GM23248 (cell line): ENCODE measurements at regions not wholly inside any gene's neighbourhood (a gene's known extent, or its start where the extent isn't known, plus 50 kb on each side); places are given as distances from the start of the nearest gene placed in this dataset.

ENCODE experiments used
- DNase-seq: peaks from one replicate; pipeline ENCODE4 v3.0.0-alpha.2; 2015
- H2AFZ ChIP-seq: fragments of 200-600 bp; sonication (generic); 2 replicates; pipeline ENCODE4 v1.6.1; 2016; ENCODE audit warnings: antibody characterized with exemption
- H3F3A ChIP-seq: fragments of 200-600 bp; sonication (generic); 2 replicates; pipeline ENCODE4 v1.6.1; 2016; ENCODE audit warnings: mild to moderate bottlenecking, antibody characterized with exemption, mixed run types; ENCODE audit not compliant: insufficient read depth
- H3K27ac ChIP-seq: fragments of 200-600 bp; sonication (generic); 2 replicates; pipeline ENCODE4 v1.5.1; 2016; ENCODE audit warnings: mild to moderate bottlenecking
- H3K27me3 ChIP-seq: fragments of 200-600 bp; sonication (generic); replicated peaks from 2 replicates; pipeline ENCODE4 v1.6.1; 2016; ENCODE audit warnings: mild to moderate bottlenecking; ENCODE audit not compliant: insufficient read depth
- H3K36me3 ChIP-seq: fragments of 200-600 bp; sonication (generic); 2 replicates; pipeline ENCODE4 v1.6.1; 2016; ENCODE audit warnings: low read depth, mild to moderate bottlenecking
- H3K4me1 ChIP-seq: fragments of 200-600 bp; sonication (generic); 2 replicates; pipeline ENCODE4 v1.6.1; 2016; ENCODE audit warnings: mild to moderate bottlenecking; ENCODE audit not compliant: insufficient read depth
- H3K4me2 ChIP-seq: fragments of 200-600 bp; sonication (generic); one replicate; pipeline ENCODE4 v1.6.1; 2016; ENCODE audit warnings: mild to moderate bottlenecking; ENCODE audit not compliant: unreplicated experiment
- H3K4me3 ChIP-seq: fragments of 200-600 bp; sonication (generic); 2 replicates; pipeline ENCODE4 v1.5.1; 2016; ENCODE audit warnings: mild to moderate bottlenecking
- H3K79me2 ChIP-seq: fragments of 200-600 bp; sonication (generic); 2 replicates; pipeline ENCODE4 v1.6.1; 2016; ENCODE audit warnings: mild to moderate bottlenecking; ENCODE audit not compliant: insufficient read depth
- H3K9ac ChIP-seq: fragments of 200-600 bp; sonication (generic); 2 replicates; pipeline ENCODE4 v1.6.1; 2016; ENCODE audit warnings: mild to moderate bottlenecking
- H3K9me2 ChIP-seq: fragments of 200-600 bp; sonication (generic); 2 replicates; pipeline ENCODE4 v1.6.1; 2016; ENCODE audit warnings: mixed run types, mild to moderate bottlenecking, moderate library complexity; ENCODE audit not compliant: insufficient read depth
- H3K9me3 ChIP-seq: fragments of 200-600 bp; sonication (generic); one replicate; pipeline ENCODE4 v1.6.1; 2017; ENCODE audit warnings: low read depth
- H4K20me1 ChIP-seq: fragments of 200-600 bp; sonication (generic); 2 replicates; pipeline ENCODE4 v1.6.0; 2016; ENCODE audit not compliant: insufficient read depth
- EZH2 ChIP-seq: fragments of 200-600 bp; sonication (generic); IDR thresholded peaks from 2 replicates; pipeline ENCODE4 v1.6.1; 2018; ENCODE audit warnings: antibody characterized with exemption, mild to moderate bottlenecking; ENCODE audit not compliant: insufficient read depth, poor library complexity, severe bottlenecking
- EZH2phosphoT487 ChIP-seq: fragments of 200-600 bp; sonication (generic); IDR thresholded peaks from 2 replicates; pipeline ENCODE4 v1.6.1; 2018; ENCODE audit warnings: antibody characterized with exemption, moderate library complexity, mild to moderate bottlenecking, low read depth; ENCODE audit not compliant: insufficient read depth
- WGBS, 2 experiments: methylation state at CpG; one replicate each; pipeline ENCODE4 v1.1.6; 2015 to 2017; ENCODE audit warnings: low lambda C conversion rate in 2 of 2, low coverage in 1 of 2; ENCODE audit errors: missing lambda C conversion rate in 2 of 2; 5-methylcytosine and 5-hydroxymethylcytosine counted together
- in situ Hi-C: fragments of 300-500 bp; cut with MboI; formaldehyde crosslinking; loops from 2 replicates; pipeline ENCODE4 v1.15.0; 2020

- no peaks in the 10 kb centered on the region for H3K9me2 ChIP-seq
- in situ Hi-C loops, result no loop called here
- no peak overlapping the region for H3K27ac ChIP-seq
- no peak overlapping the region for H2AFZ ChIP-seq
- no peaks in the 10 kb centered on the region for H3K79me2 ChIP-seq
- no peak overlapping the region for H3K4me3 ChIP-seq
- no peaks in the 10 kb centered on the region for H3K36me3 ChIP-seq
- no peaks in the 10 kb centered on the region for H3K9me3 ChIP-seq
- WGBS, 2 experiments, result 34 to 45% methylated on average over 1 of the region's 1 CpG
- DNase-seq, result peak; percentile 8
- H3F3A ChIP-seq, result no peaks in the 10 kb centered on the region
- no peaks in the 10 kb centered on the region for H3K27me3 ChIP-seq
- H4K20me1 ChIP-seq, result no peaks in the 10 kb centered on the region
- H3K4me2 ChIP-seq, result no peak overlapping the region
- H3K9ac ChIP-seq, result no peak overlapping the region
- 0 out of 2 replicates have a peak, but pooled peaks cover 6% of the 10 kb centered on the region for H3K4me1 ChIP-seq
- TF ChIP-seq EZH2 (no peak), EZH2phosphoT487 (no peak)
These were observed 1497.6 kb downstream of the OTOL1 start for GRCh38 chr3:162994165-162994564.

GRCh38 chr3:162996368-162996767 is 1499.8 kb downstream of the OTOL1 start:
- Histone ChIP-seq H3K9me3 (no peaks in the 10 kb centered on the region), H3K9ac (no peak overlapping the region), H3K79me2 (no peaks in the 10 kb centered on the region), H3K27ac (no peak overlapping the region), H3K27me3 (no peaks in the 10 kb centered on the region), H3K9me2 (no peaks in the 10 kb centered on the region), H3F3A (no peaks in the 10 kb centered on the region), H3K4me2 (no peak overlapping the region), H3K4me1 (0 out of 2 replicates have a peak, but pooled peaks cover 6% of the 10 kb centered on the region), H4K20me1 (no peaks in the 10 kb centered on the region), H3K4me3 (no peak overlapping the region), H2AFZ (0 out of 2 replicates have a peak overlapping the region, but pooled peaks have one; percentile 89), H3K36me3 (no peaks in the 10 kb centered on the region)
- no peak for DNase-seq
- in situ Hi-C loops, result no loop called here
- TF ChIP-seq EZH2phosphoT487, result no peak
- TF ChIP-seq EZH2, result no peak

- no peaks in the 10 kb centered on the region for H3K79me2 ChIP-seq
- no peak overlapping the region for H3K27ac ChIP-seq
- 0 out of 2 replicates have a peak, but pooled peaks cover 6% of the 10 kb centered on the region for H3K4me1 ChIP-seq
- in situ Hi-C loops, result no loop called here
- peak; percentile 13 for DNase-seq
- no peaks in the 10 kb centered on the region for H3F3A ChIP-seq
- peak overlapping the region; percentile 89 for H2AFZ ChIP-seq
- no peaks in the 10 kb centered on the region for H3K9me2 ChIP-seq
- peak overlapping the region; percentile 78 for H3K4me2 ChIP-seq
- peak overlapping the region; percentile 39 for H3K9ac ChIP-seq
- peak overlapping the region; percentile 64 for H3K4me3 ChIP-seq
- H3K27me3 ChIP-seq, result no peaks in the 10 kb centered on the region
- TF ChIP-seq EZH2phosphoT487 (no peak), EZH2 (no peak)
- H3K36me3 ChIP-seq, result no peaks in the 10 kb centered on the region
- H4K20me1 ChIP-seq, result no peaks in the 10 kb centered on the region
- H3K9me3 ChIP-seq, result no peaks in the 10 kb centered on the region
These were observed 1501.6 kb downstream of the OTOL1 start for GRCh38 chr3:162998205-162998604.

- H3F3A ChIP-seq, result no peaks in the 10 kb centered on the region
- H3K4me3 ChIP-seq, result no peak overlapping the region
- H3K27me3 ChIP-seq, result no peaks in the 10 kb centered on the region
- H3K79me2 ChIP-seq, result no peaks in the 10 kb centered on the region
- DNase-seq, result no peak
- no peak overlapping the region for H2AFZ ChIP-seq
- H3K9me3 ChIP-seq, result no peaks in the 10 kb centered on the region
- H3K9me2 ChIP-seq, result no peaks in the 10 kb centered on the region
- no peaks in the 10 kb centered on the region for H3K4me1 ChIP-seq
- H3K36me3 ChIP-seq, result no peaks in the 10 kb centered on the region
- H3K27ac ChIP-seq, result no peak overlapping the region
- no peak overlapping the region for H3K9ac ChIP-seq
- in situ Hi-C loops, result no loop called here
- 62 to 71% methylated on average over 2 of the region's 2 CpGs for WGBS, 2 experiments
- H3K4me2 ChIP-seq, result no peak overlapping the region
- no peaks in the 10 kb centered on the region for H4K20me1 ChIP-seq
- TF ChIP-seq EZH2 (no peak), EZH2phosphoT487 (no peak)
These were observed 1515.0 kb downstream of the OTOL1 start for GRCh38 chr3:163011596-163011995.

GRCh38 chr3:163016251-163016650 is 1519.6 kb downstream of the OTOL1 start:
- Histone ChIP-seq H3K79me2 (no peaks in the 10 kb centered on the region), H3K36me3 (no peaks in the 10 kb centered on the region), H3K4me3 (no peak overlapping the region), H3K9me2 (no peaks in the 10 kb centered on the region), H3K4me2 (no peak overlapping the region), H3K27me3 (no peaks in the 10 kb centered on the region), H3F3A (no peaks in the 10 kb centered on the region), H3K27ac (no peak overlapping the region), H3K9me3 (no peaks in the 10 kb centered on the region), H3K4me1 (no peaks in the 10 kb centered on the region), H4K20me1 (no peaks in the 10 kb centered on the region), H3K9ac (no peak overlapping the region), H2AFZ (no peak overlapping the region)
- 11 to 13% methylated on average over 1 of the region's 1 CpG for WGBS, 2 experiments
- DNase-seq, result no peak
- TF ChIP-seq EZH2 (no peak), EZH2phosphoT487 (no peak)
- in situ Hi-C loops, result no loop called here
